ENCODE measurements at regions not wholly inside any gene's neighbourhood (a gene's known extent, or its start where the extent isn't known, plus 50 kb on each side); places are given as distances from the start of the nearest gene placed in this dataset.

DNA sequence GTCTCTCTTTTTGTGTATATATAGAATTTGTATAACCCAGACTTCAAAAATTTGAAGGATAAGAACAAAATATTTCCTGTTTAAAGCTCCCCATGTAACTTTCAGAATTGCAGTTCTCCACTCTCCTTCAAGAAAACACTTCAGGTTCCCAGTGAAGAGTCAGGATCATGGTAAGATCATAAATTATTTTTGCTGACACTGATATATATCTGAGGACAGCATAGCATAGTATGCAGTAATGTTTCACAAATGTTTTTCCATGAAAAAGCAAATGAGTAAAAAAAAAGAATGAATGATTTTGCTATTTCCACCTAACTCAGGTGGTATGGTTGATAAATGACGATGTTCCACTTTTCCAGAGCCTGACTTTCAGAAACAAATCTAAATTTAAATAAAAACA is 545.6 kb upstream of the EPHA7 start:
- TF ChIP-seq, protein P1, sequence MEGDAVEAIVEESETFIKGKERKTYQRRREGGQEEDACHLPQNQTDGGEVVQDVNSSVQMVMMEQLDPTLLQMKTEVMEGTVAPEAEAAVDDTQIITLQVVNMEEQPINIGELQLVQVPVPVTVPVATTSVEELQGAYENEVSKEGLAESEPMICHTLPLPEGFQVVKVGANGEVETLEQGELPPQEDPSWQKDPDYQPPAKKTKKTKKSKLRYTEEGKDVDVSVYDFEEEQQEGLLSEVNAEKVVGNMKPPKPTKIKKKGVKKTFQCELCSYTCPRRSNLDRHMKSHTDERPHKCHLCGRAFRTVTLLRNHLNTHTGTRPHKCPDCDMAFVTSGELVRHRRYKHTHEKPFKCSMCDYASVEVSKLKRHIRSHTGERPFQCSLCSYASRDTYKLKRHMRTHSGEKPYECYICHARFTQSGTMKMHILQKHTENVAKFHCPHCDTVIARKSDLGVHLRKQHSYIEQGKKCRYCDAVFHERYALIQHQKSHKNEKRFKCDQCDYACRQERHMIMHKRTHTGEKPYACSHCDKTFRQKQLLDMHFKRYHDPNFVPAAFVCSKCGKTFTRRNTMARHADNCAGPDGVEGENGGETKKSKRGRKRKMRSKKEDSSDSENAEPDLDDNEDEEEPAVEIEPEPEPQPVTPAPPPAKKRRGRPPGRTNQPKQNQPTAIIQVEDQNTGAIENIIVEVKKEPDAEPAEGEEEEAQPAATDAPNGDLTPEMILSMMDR (IDR thresholded peaks at IDR 0.05; ENCODE audit: low read depth, low read length): no peak
- TF ChIP-seq EZH2phosphoT487 (IDR thresholded peaks at IDR 0.05; ENCODE audit: low read depth): no peak

Data from OCI-LY3 (cell line).